Calu3 (cell line): ENCODE measurements at regions not wholly inside any gene's neighbourhood (a gene's known extent, or its start where the extent isn't known, plus 50 kb on each side); places are given as distances from the start of the nearest gene placed in this dataset.

ENCODE experiments used
- BruUV-seq: library from RNA; stranded (reverse); fragments of 400-500 nt; replicated peaks from 2 replicates; lab custom pipeline; 2021; lab: Mats Ljungman, UMichigan
- CTCF ChIA-PET: fragments of 300-600 bp; sonication (Branson Sonifier 250); formaldehyde crosslinking; loops from one replicate; lab custom pipeline; 2022; ENCODE audit warnings: antibody characterized with exemption; lab: Charles Lee
- DNase-seq: peaks from one replicate; pipeline ENCODE4 v3.0.0; 2022
- H3K27ac Mint-ChIP-seq: one replicate; pipeline ENCODE4 v1.8.0; 2022; ENCODE audit warnings: mixed read lengths; ENCODE audit not compliant: unreplicated experiment
- H3K27me3 Mint-ChIP-seq: one replicate; pipeline ENCODE4 v1.8.0; 2022; ENCODE audit warnings: mixed read lengths; ENCODE audit not compliant: unreplicated experiment
- H3K36me3 Mint-ChIP-seq: one replicate; pipeline ENCODE4 v1.8.0; 2022; ENCODE audit warnings: mild to moderate bottlenecking, moderate library complexity, mixed read lengths; ENCODE audit not compliant: insufficient read depth, unreplicated experiment
- H3K4me1 Mint-ChIP-seq: one replicate; pipeline ENCODE4 v1.8.0; 2022; ENCODE audit warnings: mild to moderate bottlenecking, low read depth, mixed read lengths; ENCODE audit not compliant: unreplicated experiment
- H3K4me3 Mint-ChIP-seq: one replicate; pipeline ENCODE4 v1.8.0; 2022; ENCODE audit warnings: mild to moderate bottlenecking, low read depth, moderate library complexity, mixed read lengths; ENCODE audit not compliant: unreplicated experiment
- H3K9me3 Mint-ChIP-seq: one replicate; pipeline ENCODE4 v1.8.0; 2022; ENCODE audit warnings: low read depth, mixed read lengths; ENCODE audit not compliant: unreplicated experiment
- CTCF ChIP-seq: fragments of 200-600 bp; IDR thresholded peaks from one replicate; pipeline ENCODE4 v1.8.0; 2022; ENCODE audit warnings: antibody characterized with exemption; ENCODE audit not compliant: unreplicated experiment
- intact Hi-C: fragments of 100-400 bp; cut with micrococcal nuclease; formaldehyde crosslinking; loops from one replicate; pipeline ENCODE4 v1.10.0; 2022; ENCODE audit not compliant: unreplicated experiment

GRCh38 chr17:77884967-77885641 is 73.4 kb upstream of the TNRC6C start:
- no peak for DNase-seq
- H3K4me3 Mint-ChIP-seq, result no peak overlapping the region
- H3K36me3 Mint-ChIP-seq, result peaks cover 4% of the 10 kb centered on the region
- CTCF ChIA-PET, result interaction anchor here (0.6 to 1.2 kb wide), 3 partner anchors 18 to 158 kb away, joined by 3 read pairs; no protein-coding TSS in a partner anchor
- no peaks in the 10 kb centered on the region for H3K9me3 Mint-ChIP-seq
- no peak for TF ChIP-seq CTCF
- no peak overlapping the region for H3K27ac Mint-ChIP-seq
- peaks cover 38% of the 10 kb centered on the region for H3K4me1 Mint-ChIP-seq
- intact Hi-C loops, result loop anchor here (5.0 kb wide), 1 partner anchor 43 kb away; no protein-coding TSS in a partner anchor
- H3K27me3 Mint-ChIP-seq, result peaks cover 91% of the 10 kb centered on the region
- BruUV-seq, result no TSS peak

- H3K9me3 Mint-ChIP-seq, result no peaks in the 10 kb centered on the region
- peaks cover 38% of the 10 kb centered on the region for H3K4me1 Mint-ChIP-seq
- peaks cover 4% of the 10 kb centered on the region for H3K36me3 Mint-ChIP-seq
- intact Hi-C loops, result loop anchor here (5.0 kb wide), 1 partner anchor 44 kb away; no protein-coding TSS in a partner anchor
- H3K4me3 Mint-ChIP-seq, result peak overlapping the region; percentile 75
- no peak for DNase-seq
- H3K27me3 Mint-ChIP-seq, result peaks cover 95% of the 10 kb centered on the region
- CTCF ChIA-PET, result interaction anchor here (0.9 kb wide), 1 partner anchor 17 kb away, joined by 3 read pairs; no protein-coding TSS in a partner anchor
- no TSS peak for BruUV-seq
- no peak for TF ChIP-seq CTCF
- peak overlapping the region; percentile 22 for H3K27ac Mint-ChIP-seq
These were observed 72.7 kb upstream of the TNRC6C start for GRCh38 chr17:77885678-77886386.

GRCh38 chr17:77886387-77886728 is 72.1 kb upstream of the TNRC6C start:
- H3K27ac Mint-ChIP-seq, result no peak overlapping the region
- BruUV-seq, result no TSS peak
- H3K4me3 Mint-ChIP-seq, result peak overlapping the region; percentile 75
- peaks cover 4% of the 10 kb centered on the region for H3K36me3 Mint-ChIP-seq
- no peak for TF ChIP-seq CTCF
- intact Hi-C loops, result loop anchor here (5.0 kb wide), 1 partner anchor 44 kb away; no protein-coding TSS in a partner anchor
- DNase-seq, result peak; percentile 15
- H3K27me3 Mint-ChIP-seq, result peaks cover 96% of the 10 kb centered on the region
- peaks cover 36% of the 10 kb centered on the region for H3K4me1 Mint-ChIP-seq
- H3K9me3 Mint-ChIP-seq, result no peaks in the 10 kb centered on the region
- CTCF ChIA-PET, result interaction anchor here (0.9 kb wide), 1 partner anchor 16 kb away, joined by 3 read pairs; no protein-coding TSS in a partner anchor

- Mint-ChIP-seq H3K4me3 (peak overlapping the region; percentile 75), H3K27me3 (peaks cover 96% of the 10 kb centered on the region), H3K9me3 (no peaks in the 10 kb centered on the region), H3K27ac (peak overlapping the region; percentile 64), H3K4me1 (peaks cover 29% of the 10 kb centered on the region), H3K36me3 (peaks cover 4% of the 10 kb centered on the region)
- no TSS peak for BruUV-seq
- no peak for DNase-seq
- CTCF ChIA-PET, result no interaction called here
- TF ChIP-seq CTCF, result no peak
- intact Hi-C loops, result loop anchor here (5.0 kb wide), 1 partner anchor 45 kb away; no protein-coding TSS in a partner anchor
These were observed 71.4 kb upstream of the TNRC6C start for GRCh38 chr17:77887110-77887463.
